DND-41 (cell line): ENCODE measurements at regions not wholly inside any gene's neighbourhood (a gene's known extent, or its start where the extent isn't known, plus 50 kb on each side); places are given as distances from the start of the nearest gene placed in this dataset.

Source experiments
- ATAC-seq: fragments of 200-7000 bp; cut with Tn5 transposase; 3 replicates; pipeline ENCODE4 v1.9.1; 2021; ENCODE audit warnings: low read depth; ENCODE audit not compliant: insufficient read depth
- DNase-seq: peaks from one replicate; pipeline ENCODE4 v3.0.0-alpha.2; 2020
- H2AFZ ChIP-seq: 2 replicates; pipeline ENCODE4 v1.6.0; 2012; ENCODE audit warnings: low read depth, low read length
- H3K27ac ChIP-seq: 2 replicates; pipeline ENCODE4 v1.5.1; 2012; ENCODE audit warnings: low read length, inconsistent platforms
- H3K27me3 ChIP-seq: fragments of 200-600 bp; sonication (generic); 2 replicates; pipeline ENCODE4 v1.6.0; 2012; ENCODE audit warnings: low read length, mild to moderate bottlenecking, inconsistent platforms; ENCODE audit not compliant: insufficient read depth, poor library complexity
- H3K36me3 ChIP-seq: 2 replicates; pipeline ENCODE4 v1.5.1; 2012; ENCODE audit warnings: low read length, inconsistent platforms; ENCODE audit not compliant: insufficient read depth
- H3K4me1 ChIP-seq: 2 replicates; pipeline ENCODE4 v1.5.1; 2012; ENCODE audit warnings: mild to moderate bottlenecking, low read length; ENCODE audit not compliant: insufficient read depth
- H3K4me2 ChIP-seq: 2 replicates; pipeline ENCODE4 v1.6.0; 2012; ENCODE audit warnings: mild to moderate bottlenecking, moderate library complexity, low read length, inconsistent platforms; ENCODE audit not compliant: insufficient read depth
- H3K4me3 ChIP-seq, 2 experiments: fragments of 200-600 bp in 1 of 2; shearing (Covaris generic) in 1 of 2; 2 replicates each; pipeline ENCODE4 v1.5.1; 2012 to 2016; ENCODE audit warnings: inconsistent platforms in 2 of 2, low read length in 2 of 2, mild to moderate bottlenecking in 2 of 2, low read depth in 1 of 2, moderate library complexity in 1 of 2
- H3K79me2 ChIP-seq: 2 replicates; pipeline ENCODE4 v1.6.0; 2012; ENCODE audit warnings: low read length, inconsistent platforms; ENCODE audit not compliant: insufficient read depth
- H3K9ac ChIP-seq: 2 replicates; pipeline ENCODE4 v1.6.0; 2012; ENCODE audit warnings: low read depth, mild to moderate bottlenecking, inconsistent platforms, low read length, moderate library complexity
- H3K9me3 ChIP-seq: 2 replicates; pipeline ENCODE4 v1.5.1; 2012; ENCODE audit warnings: low read length, moderate library complexity, mild to moderate bottlenecking, inconsistent platforms; ENCODE audit not compliant: insufficient read depth, severe bottlenecking
- H4K20me1 ChIP-seq: 2 replicates; pipeline ENCODE4 v1.6.0; 2012; ENCODE audit warnings: low read length; ENCODE audit not compliant: insufficient read depth
- EZH2 ChIP-seq: IDR thresholded peaks from 3 replicates; pipeline ENCODE4 v1.6.1; 2012; ENCODE audit warnings: borderline replicate concordance, low read depth, mild to moderate bottlenecking, moderate library complexity, low read length, inconsistent platforms; ENCODE audit not compliant: severe bottlenecking
- TF ChIP-seq, protein P1 (sequence below): IDR thresholded peaks from 2 replicates; pipeline ENCODE4 v1.5.1; 2012; ENCODE audit warnings: borderline replicate concordance, low read length, moderate library complexity, mild to moderate bottlenecking; ENCODE audit not compliant: poor library complexity, severe bottlenecking; ENCODE audit errors: extremely low read depth

DNA sequence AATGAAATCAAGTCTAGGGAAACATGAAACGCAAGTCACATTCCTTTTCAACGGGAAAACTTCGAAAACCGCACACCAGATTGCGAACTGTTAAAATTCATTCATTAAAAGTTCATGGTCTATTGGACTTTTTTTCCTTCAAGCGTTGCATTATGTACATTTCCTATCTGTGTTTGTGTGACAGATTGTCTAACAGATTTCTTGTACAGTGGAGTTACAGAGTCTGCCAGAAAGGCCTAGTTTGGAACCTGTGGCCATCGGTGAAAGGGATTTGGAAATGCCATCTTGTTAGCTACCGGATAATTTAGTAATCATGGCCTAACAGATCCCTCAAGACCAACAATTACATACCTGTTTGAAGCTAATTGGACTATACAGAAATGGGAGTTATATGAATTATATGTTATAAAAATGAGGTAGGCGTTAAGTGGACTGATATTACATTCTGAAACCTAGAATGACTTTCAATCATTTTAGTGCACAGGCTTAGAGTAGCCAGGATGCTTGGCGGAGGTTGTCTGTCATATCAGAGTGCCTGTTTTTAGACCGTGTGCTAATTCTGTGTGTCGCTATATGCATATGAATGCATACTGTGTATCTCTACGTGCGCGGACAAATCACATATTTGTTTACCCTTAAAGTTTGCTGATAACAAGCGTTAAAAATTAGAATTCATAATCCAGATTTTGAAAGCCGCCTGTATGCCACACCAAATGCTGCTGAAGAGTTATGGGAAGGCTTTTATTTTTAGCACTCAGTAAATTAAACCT lies 885.4 kb upstream of the RBFOX1 start:
- Histone ChIP-seq H3K79me2 (no peaks in the 10 kb centered on the region), H3K4me2 (no peak overlapping the region), H2AFZ (no peak overlapping the region), H3K36me3 (no peaks in the 10 kb centered on the region), H4K20me1 (no peaks in the 10 kb centered on the region), H3K27ac (no peak overlapping the region), H3K9ac (no peak overlapping the region), H3K4me3 (no peak overlapping the region), H3K27me3 (no peaks in the 10 kb centered on the region), H3K4me1 (no peaks in the 10 kb centered on the region), H3K9me3 (no peaks in the 10 kb centered on the region)
- no peak for TF ChIP-seq EZH2
- TF ChIP-seq, protein P1, sequence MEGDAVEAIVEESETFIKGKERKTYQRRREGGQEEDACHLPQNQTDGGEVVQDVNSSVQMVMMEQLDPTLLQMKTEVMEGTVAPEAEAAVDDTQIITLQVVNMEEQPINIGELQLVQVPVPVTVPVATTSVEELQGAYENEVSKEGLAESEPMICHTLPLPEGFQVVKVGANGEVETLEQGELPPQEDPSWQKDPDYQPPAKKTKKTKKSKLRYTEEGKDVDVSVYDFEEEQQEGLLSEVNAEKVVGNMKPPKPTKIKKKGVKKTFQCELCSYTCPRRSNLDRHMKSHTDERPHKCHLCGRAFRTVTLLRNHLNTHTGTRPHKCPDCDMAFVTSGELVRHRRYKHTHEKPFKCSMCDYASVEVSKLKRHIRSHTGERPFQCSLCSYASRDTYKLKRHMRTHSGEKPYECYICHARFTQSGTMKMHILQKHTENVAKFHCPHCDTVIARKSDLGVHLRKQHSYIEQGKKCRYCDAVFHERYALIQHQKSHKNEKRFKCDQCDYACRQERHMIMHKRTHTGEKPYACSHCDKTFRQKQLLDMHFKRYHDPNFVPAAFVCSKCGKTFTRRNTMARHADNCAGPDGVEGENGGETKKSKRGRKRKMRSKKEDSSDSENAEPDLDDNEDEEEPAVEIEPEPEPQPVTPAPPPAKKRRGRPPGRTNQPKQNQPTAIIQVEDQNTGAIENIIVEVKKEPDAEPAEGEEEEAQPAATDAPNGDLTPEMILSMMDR, result no peak
- no peak for ATAC-seq
- DNase-seq, result no peak

DNA sequence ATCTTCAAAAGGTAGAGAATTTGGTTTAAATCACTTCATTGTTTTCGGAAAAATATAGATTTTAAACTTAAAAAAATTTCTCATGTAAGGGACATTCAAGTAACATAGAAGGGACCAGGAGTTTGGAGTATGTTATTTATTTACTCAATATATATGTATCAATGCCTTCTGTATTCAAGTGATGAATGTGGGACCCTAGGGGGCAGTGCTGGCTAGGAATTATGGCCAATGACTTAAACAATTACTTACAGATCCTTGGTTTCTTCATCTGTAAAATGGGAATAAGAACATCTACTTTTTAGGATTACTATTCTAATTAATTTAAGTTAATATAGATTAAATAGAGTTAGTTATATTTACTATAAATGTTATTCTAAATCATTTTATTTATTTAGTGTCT lies 886.3 kb upstream of the RBFOX1 start:
- H3K4me1 ChIP-seq, result no peaks in the 10 kb centered on the region
- H4K20me1 ChIP-seq, result no peaks in the 10 kb centered on the region
- no peak overlapping the region for H3K4me3 ChIP-seq
- no peaks in the 10 kb centered on the region for H3K79me2 ChIP-seq
- DNase-seq, result no peak
- TF ChIP-seq, protein P1, result no peak
- TF ChIP-seq EZH2, result no peak
- no peaks in the 10 kb centered on the region for H3K27me3 ChIP-seq
- H3K4me2 ChIP-seq, result no peak overlapping the region
- no peaks in the 10 kb centered on the region for H3K9me3 ChIP-seq
- H3K36me3 ChIP-seq, result no peaks in the 10 kb centered on the region
- no peak overlapping the region for H2AFZ ChIP-seq
- no peak overlapping the region for H3K9ac ChIP-seq
- no peak for ATAC-seq
- H3K27ac ChIP-seq, result no peak overlapping the region

DNA sequence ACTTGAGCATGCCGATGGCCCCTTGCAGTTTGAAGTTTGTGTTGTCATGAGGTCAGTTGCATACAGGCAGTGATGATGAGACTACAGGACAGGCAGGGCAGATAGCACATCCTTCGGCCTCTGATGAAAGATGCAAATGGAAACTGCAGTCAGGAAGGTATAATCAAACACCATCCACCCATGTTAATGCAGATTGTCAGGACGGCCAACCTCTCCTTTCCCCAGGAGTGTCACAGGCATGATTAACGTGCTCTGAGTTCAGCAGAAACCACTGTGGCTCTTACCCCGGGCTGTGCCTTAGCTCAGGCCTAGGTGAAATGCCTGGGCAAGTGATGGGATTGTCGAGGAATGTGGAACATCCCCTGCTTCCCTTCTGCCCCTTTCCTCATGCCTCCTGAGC lies 893.5 kb upstream of the RBFOX1 start:
- H3K9ac ChIP-seq, result no peak overlapping the region
- no peak overlapping the region for H3K27ac ChIP-seq
- TF ChIP-seq EZH2, result no peak
- TF ChIP-seq, protein P1, result no peak
- H3K36me3 ChIP-seq, result no peaks in the 10 kb centered on the region
- H2AFZ ChIP-seq, result no peak overlapping the region
- H3K79me2 ChIP-seq, result no peaks in the 10 kb centered on the region
- no peak for DNase-seq
- no peak overlapping the region for H3K4me2 ChIP-seq
- no peak for ATAC-seq
- H3K9me3 ChIP-seq, result no peaks in the 10 kb centered on the region
- H3K27me3 ChIP-seq, result no peaks in the 10 kb centered on the region
- no peaks in the 10 kb centered on the region for H4K20me1 ChIP-seq
- H3K4me3 ChIP-seq, result no peak overlapping the region
- no peaks in the 10 kb centered on the region for H3K4me1 ChIP-seq
